ENCODE measurements at regions not wholly inside any gene's neighbourhood (a gene's known extent, or its start where the extent isn't known, plus 50 kb on each side); places are given as distances from the start of the nearest gene placed in this dataset.

DNA sequence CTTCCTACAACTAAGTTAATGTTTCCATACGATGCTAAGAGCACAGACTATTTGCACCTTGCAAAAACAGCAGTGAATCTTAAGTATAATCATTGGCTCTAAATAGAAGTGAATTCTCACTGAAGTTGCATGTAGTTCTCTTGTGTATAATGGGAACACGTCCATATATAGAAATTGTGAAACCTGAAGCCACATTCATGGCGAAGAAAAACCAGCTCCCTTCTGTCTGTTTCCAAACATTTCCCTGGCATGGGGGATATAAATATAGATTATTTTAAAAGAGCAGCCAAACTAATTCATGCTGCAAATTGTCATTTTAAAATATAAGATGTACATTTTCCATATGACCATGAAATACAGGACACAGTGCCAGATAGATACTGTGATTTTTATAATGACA lies 71.1 kb downstream of the TRAM1L1 start:
- Histone ChIP-seq H3K9me2 (replicated peaks; ENCODE audit: insufficient read depth, low read length) (no peaks in the 10 kb centered on the region), H3K4me2 (ENCODE audit: low read depth, low read length) (no peak overlapping the region), H3K79me2 (ENCODE audit: low read length) (no peaks in the 10 kb centered on the region), H3K27ac (ENCODE audit: low read length) (no peak overlapping the region), H3K9me3 (replicated peaks; ENCODE audit: insufficient read depth, low read length) (no peaks in the 10 kb centered on the region), H3K27me3 (replicated peaks; ENCODE audit: insufficient read depth, low read length) (no peaks in the 10 kb centered on the region), H3K4me3 (ENCODE audit: low read length) (no peak overlapping the region), H3F3A (ENCODE audit: insufficient read depth, low read length) (no peaks in the 10 kb centered on the region), H4K20me1 (ENCODE audit: insufficient read depth, low read length) (no peaks in the 10 kb centered on the region), H3K36me3 (replicated peaks; ENCODE audit: insufficient read depth, low read length) (no peaks in the 10 kb centered on the region), H2AFZ (ENCODE audit: low read length) (no peak overlapping the region), H3K9ac (ENCODE audit: low read length) (no peak overlapping the region), H3K4me1 (ENCODE audit: low read length) (0 out of 2 replicates have a peak, but pooled peaks cover 4% of the 10 kb centered on the region)
- DNase-seq, result no peak
- TF ChIP-seq EZH2phosphoT487 (IDR thresholded peaks at IDR 0.05; ENCODE audit: low read length), result no peak
- TF ChIP-seq, protein P1, sequence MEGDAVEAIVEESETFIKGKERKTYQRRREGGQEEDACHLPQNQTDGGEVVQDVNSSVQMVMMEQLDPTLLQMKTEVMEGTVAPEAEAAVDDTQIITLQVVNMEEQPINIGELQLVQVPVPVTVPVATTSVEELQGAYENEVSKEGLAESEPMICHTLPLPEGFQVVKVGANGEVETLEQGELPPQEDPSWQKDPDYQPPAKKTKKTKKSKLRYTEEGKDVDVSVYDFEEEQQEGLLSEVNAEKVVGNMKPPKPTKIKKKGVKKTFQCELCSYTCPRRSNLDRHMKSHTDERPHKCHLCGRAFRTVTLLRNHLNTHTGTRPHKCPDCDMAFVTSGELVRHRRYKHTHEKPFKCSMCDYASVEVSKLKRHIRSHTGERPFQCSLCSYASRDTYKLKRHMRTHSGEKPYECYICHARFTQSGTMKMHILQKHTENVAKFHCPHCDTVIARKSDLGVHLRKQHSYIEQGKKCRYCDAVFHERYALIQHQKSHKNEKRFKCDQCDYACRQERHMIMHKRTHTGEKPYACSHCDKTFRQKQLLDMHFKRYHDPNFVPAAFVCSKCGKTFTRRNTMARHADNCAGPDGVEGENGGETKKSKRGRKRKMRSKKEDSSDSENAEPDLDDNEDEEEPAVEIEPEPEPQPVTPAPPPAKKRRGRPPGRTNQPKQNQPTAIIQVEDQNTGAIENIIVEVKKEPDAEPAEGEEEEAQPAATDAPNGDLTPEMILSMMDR (IDR thresholded peaks at IDR 0.05; ENCODE audit: low read length), result no peak

DNA sequence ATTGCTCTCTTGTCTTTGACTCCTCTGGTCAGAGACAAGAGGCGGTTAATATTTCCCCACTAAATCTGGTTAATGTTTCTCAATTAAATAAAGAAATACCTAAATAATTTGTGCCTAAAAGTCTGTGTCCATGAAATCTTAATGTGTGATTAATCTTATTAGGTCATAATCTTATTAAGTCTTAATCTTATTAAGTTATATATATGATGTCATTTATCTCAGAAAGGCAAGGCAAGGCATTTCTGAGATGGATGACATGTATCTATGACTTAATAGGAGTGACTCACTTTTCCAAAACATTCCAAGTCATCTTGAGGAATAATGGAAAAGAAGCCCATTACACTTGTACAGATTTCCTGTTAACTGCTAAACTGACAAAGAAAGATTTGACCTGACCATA lies 74.7 kb downstream of the TRAM1L1 start:
- H3K79me2 ChIP-seq (ENCODE audit: low read length), result no peaks in the 10 kb centered on the region
- no peak overlapping the region for H2AFZ ChIP-seq (ENCODE audit: low read length)
- H3F3A ChIP-seq (ENCODE audit: insufficient read depth, low read length), result no peaks in the 10 kb centered on the region
- 0 out of 2 replicates have a peak, but pooled peaks cover 4% of the 10 kb centered on the region for H3K4me1 ChIP-seq (ENCODE audit: low read length)
- H3K9ac ChIP-seq (ENCODE audit: low read length), result no peak overlapping the region
- H3K27me3 ChIP-seq (replicated peaks; ENCODE audit: insufficient read depth, low read length), result no peaks in the 10 kb centered on the region
- no peak overlapping the region for H3K27ac ChIP-seq (ENCODE audit: low read length)
- no peaks in the 10 kb centered on the region for H3K9me2 ChIP-seq (replicated peaks; ENCODE audit: insufficient read depth, low read length)
- H3K4me3 ChIP-seq (ENCODE audit: low read length), result no peak overlapping the region
- H3K4me2 ChIP-seq (ENCODE audit: low read depth, low read length), result no peak overlapping the region
- H3K36me3 ChIP-seq (replicated peaks; ENCODE audit: insufficient read depth, low read length), result no peaks in the 10 kb centered on the region
- no peaks in the 10 kb centered on the region for H3K9me3 ChIP-seq (replicated peaks; ENCODE audit: insufficient read depth, low read length)
- TF ChIP-seq EZH2 (optimal IDR thresholded peaks at IDR 0.05; ENCODE audit: low read depth, low read length) (no peak), EZH2phosphoT487 (IDR thresholded peaks at IDR 0.05; ENCODE audit: low read length) (no peak)
- TF ChIP-seq, protein P1 (IDR thresholded peaks at IDR 0.05; ENCODE audit: low read length), result no peak
- no peaks in the 10 kb centered on the region for H4K20me1 ChIP-seq (ENCODE audit: insufficient read depth, low read length)
- DNase-seq, result no peak

DNA sequence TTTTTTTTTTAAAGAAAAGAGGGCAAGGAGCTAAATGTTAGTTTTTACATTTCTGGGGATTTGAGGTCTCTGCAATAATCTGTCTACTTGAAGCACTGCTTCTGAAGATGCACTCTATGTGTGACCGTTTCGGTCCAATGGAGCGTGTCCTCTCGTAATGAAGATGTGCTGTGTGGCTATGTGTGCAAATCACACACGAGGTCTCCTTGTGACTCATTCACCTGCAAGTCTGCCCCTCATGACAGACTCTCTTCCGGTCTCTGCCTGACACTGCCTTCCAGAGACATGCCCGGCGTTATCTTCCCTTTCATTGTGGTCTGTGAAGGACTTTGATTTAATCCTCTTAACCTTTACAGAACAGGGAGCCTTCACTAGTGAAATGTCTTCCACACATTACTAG lies 84.3 kb downstream of the TRAM1L1 start:
- H3K79me2 ChIP-seq (ENCODE audit: low read length), result no peaks in the 10 kb centered on the region
- TF ChIP-seq EZH2phosphoT487 (IDR thresholded peaks at IDR 0.05; ENCODE audit: low read length) (no peak), EZH2 (optimal IDR thresholded peaks at IDR 0.05; ENCODE audit: low read depth, low read length) (no peak)
- TF ChIP-seq, protein P1 (IDR thresholded peaks at IDR 0.05; ENCODE audit: low read length), result no peak
- no peak overlapping the region for H3K9ac ChIP-seq (ENCODE audit: low read length)

More for the DNA sequence above, 84.3 kb downstream of the TRAM1L1 start:
- Histone ChIP-seq H3K27ac (ENCODE audit: low read length) (no peak overlapping the region), H3K4me3 (ENCODE audit: low read length) (no peak overlapping the region), H3K27me3 (replicated peaks; ENCODE audit: insufficient read depth, low read length) (no peaks in the 10 kb centered on the region), H3K36me3 (replicated peaks; ENCODE audit: insufficient read depth, low read length) (no peaks in the 10 kb centered on the region), H3F3A (ENCODE audit: insufficient read depth, low read length) (no peaks in the 10 kb centered on the region), H4K20me1 (ENCODE audit: insufficient read depth, low read length) (no peaks in the 10 kb centered on the region), H2AFZ (ENCODE audit: low read length) (no peak overlapping the region), H3K9me2 (replicated peaks; ENCODE audit: insufficient read depth, low read length) (no peaks in the 10 kb centered on the region), H3K4me1 (ENCODE audit: low read length) (no peaks in the 10 kb centered on the region), H3K4me2 (ENCODE audit: low read depth, low read length) (no peak overlapping the region), H3K9me3 (replicated peaks; ENCODE audit: insufficient read depth, low read length) (no peaks in the 10 kb centered on the region)
- DNase-seq, result no peak

All from MM.1S (cell line).